ENCODE measurements at regions not wholly inside any gene's neighbourhood (a gene's known extent, or its start where the extent isn't known, plus 50 kb on each side); places are given as distances from the start of the nearest gene placed in this dataset.
A peak's percentile ranks its signal among the peaks of the same experiment; 100 is the strongest.

DNA sequence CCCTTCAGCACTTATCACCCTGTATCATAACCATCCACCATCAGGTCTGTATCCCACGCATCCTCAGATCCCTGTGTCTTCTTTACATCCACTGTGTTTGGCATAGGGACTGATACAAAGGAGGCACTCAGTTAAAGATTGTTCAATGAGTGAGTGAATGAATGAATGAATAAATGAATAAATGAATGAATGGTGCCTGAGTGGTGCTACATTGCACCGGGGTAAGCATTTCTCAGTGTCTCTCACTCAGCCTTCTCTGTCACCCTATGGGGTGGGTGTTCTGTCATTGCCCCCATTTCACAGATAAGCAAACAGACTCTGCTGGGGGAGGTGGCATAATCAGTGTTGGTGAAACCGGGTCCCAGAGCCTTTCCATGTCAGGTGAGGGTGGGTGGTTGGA is 56.6 kb upstream of the ID3 start:
- POLR2A ChIA-PET (ENCODE audit: partially characterized antibody), result interaction anchor here (26.0 kb wide), 1 partner anchor 54 kb away, joined by 547 read pairs; the partner anchor contains the start of gene ID3
- Histone ChIP-seq H3K9me3 (ENCODE audit: insufficient read depth in 2 of 2, low read depth in 1 of 2, low read length in 1 of 2) (no peaks in the 10 kb centered on the region), H4K91ac (replicated peaks; ENCODE audit: insufficient read length, low read length) (no peak overlapping the region), H3K4me2 (ENCODE audit: insufficient read depth in 1 of 2, low read depth in 2 of 2, low read length in 2 of 2) (no peak overlapping the region), H3K79me1 (ENCODE audit: low read depth, low read length) (no peaks in the 10 kb centered on the region), H4K8ac (ENCODE audit: extremely low read depth, insufficient read depth, low read length) (no peak overlapping the region), H4K5ac (ENCODE audit: insufficient read length, low read depth, low read length) (no peak overlapping the region), H3K9ac (replicated peaks in 1 of 4; ENCODE audit: extremely low read depth in 1 of 4, low read depth in 3 of 4, low read length in 3 of 4) (no peak overlapping the region), H2AFZ (ENCODE audit: low read length) (no peak overlapping the region), H2BK12ac (ENCODE audit: low read depth, low read length) (no peak overlapping the region), H2AK5ac (ENCODE audit: low read depth, low read length) (0 out of 2 replicates have a peak overlapping the region, but pooled peaks have one; percentile 30), H4K20me1 (replicated peaks in 1 of 2; ENCODE audit: control insufficient read depth in 1 of 2, insufficient read depth in 2 of 2, low read length in 2 of 2) (no peaks in the 10 kb centered on the region), H2BK15ac (ENCODE audit: low read length) (no peak overlapping the region), H3K23me2 (ENCODE audit: low read depth, low read length) (no peaks in the 10 kb centered on the region; the same call in 1 of the 2 replicates), H3K27me3 (replicated peaks in 1 of 4; ENCODE audit: control insufficient read depth in 3 of 4, extremely low read depth in 1 of 4, insufficient read depth in 3 of 4, low read length in 3 of 4) (peaks cover 0 to 16% (median 13%) of the 10 kb centered on the region in 4 experiments; a peak in 5 of 7 replicates), H2BK20ac (ENCODE audit: low read length) (no peak overlapping the region), H3K56ac (replicated peaks; ENCODE audit: insufficient read length, low read depth, low read length) (no peak overlapping the region), H3K18ac (ENCODE audit: extremely low read depth, low read length) (no peak overlapping the region), H2BK120ac (replicated peaks; ENCODE audit: low read depth, low read length) (no peak overlapping the region), H3K79me2 (ENCODE audit: control insufficient read depth in 1 of 2, insufficient read depth in 2 of 2, low read length in 2 of 2) (no peaks in the 10 kb centered on the region), H3K23ac (ENCODE audit: insufficient read length) (no peak overlapping the region), H3K36me3 (ENCODE audit: control insufficient read depth in 2 of 4, insufficient read depth in 4 of 4, low read length in 3 of 4) (no peaks in the 10 kb centered on the region), H3K4ac (replicated peaks; ENCODE audit: insufficient read length, low read depth, low read length) (no peak overlapping the region), H3K27ac (ENCODE audit: low read depth, low read length) (no peak overlapping the region), H2BK5ac (ENCODE audit: low read depth, low read length) (no peak overlapping the region), H3K4me1 (replicated peaks in 1 of 4; ENCODE audit: control insufficient read depth in 3 of 4, insufficient read depth in 4 of 4, low read length in 3 of 4) (peaks cover 6 to 26% (median 12%) of the 10 kb centered on the region in 4 experiments), H3K14ac (ENCODE audit: insufficient read length) (no peak overlapping the region), H3K4me3 (ENCODE audit: extremely low read depth in 1 of 4, insufficient read depth in 2 of 4, low read depth in 3 of 4, low read length in 4 of 4) (no peak overlapping the region)
- 93% methylated on average over 3 of the region's 3 CpGs; no CpG with 5 or more reads in 1 of the 2 experiments for WGBS, 2 experiments (ENCODE audit: extremely low coverage in 1 of 2, insufficient coverage in 1 of 2, insufficient read length in 1 of 2, insufficient replicate concordance in 2 of 2, low coverage in 1 of 2, low lambda C conversion rate in 2 of 2, missing lambda C conversion rate in 1 of 2)
- no peak for DNase-seq (ENCODE audit: low read depth in 1 of 2, low spot score in 2 of 2)
- no peak for FAIRE-seq
- no peak for TF ChIP-seq NRF1 (IDR thresholded peaks at IDR 0.05; ENCODE audit: low read depth, low read length)
- no peak for TF ChIP-seq SRF (IDR thresholded peaks at IDR 0.05; ENCODE audit: low read depth, low read length)
- TF ChIP-seq JUN (IDR thresholded peaks at IDR 0.05; ENCODE audit: low read depth, low read length), result no peak
- no peak for TF ChIP-seq KDM1A (IDR thresholded peaks at IDR 0.05; ENCODE audit: borderline replicate concordance, low read length)
- TF ChIP-seq GABPA (IDR thresholded peaks at IDR 0.05; ENCODE audit: borderline replicate concordance, insufficient read depth, low read length), result no peak
- no peak for TF ChIP-seq SUZ12 (IDR thresholded peaks at IDR 0.05; ENCODE audit: low read length)
- CTCF ChIA-PET (ENCODE audit: partially characterized antibody), result no interaction called here

Measured in H1 (cell line).